D341Med (cell line): ENCODE measurements at regions not wholly inside any gene's neighbourhood (a gene's known extent, or its start where the extent isn't known, plus 50 kb on each side); places are given as distances from the start of the nearest gene placed in this dataset.
"Not testable (repeated sequence)": the region's sequence is repeated elsewhere in the genome, so short reads cannot be mapped to it uniquely, and the experiment has no call there.

ENCODE experiments used
- DNase-seq: peaks from one replicate; pipeline ENCODE4 v3.0.0; 2012; ENCODE audit warnings: low spot score

GRCh38 chr6:134821928-134822864, 127.7 kb downstream of the ALDH8A1 start:
- DNase-seq: no peak

- no peak for DNase-seq
Observed at GRCh38 chr6:134821397-134821796, 128.5 kb downstream of the ALDH8A1 start.

GRCh38 chr6:134819863-134820800, 129.8 kb downstream of the ALDH8A1 start:
- no peak for DNase-seq

- no peak for DNase-seq
Observed at GRCh38 chr6:134819236-134819635, 130.7 kb downstream of the ALDH8A1 start.

GRCh38 chr6:134817448-134817847, 132.5 kb downstream of the ALDH8A1 start:
- DNase-seq: no peak

- DNase-seq: no peak
Observed at GRCh38 chr6:134816780-134817179, 133.1 kb downstream of the ALDH8A1 start.

GRCh38 chr6:134816300-134816699, 133.6 kb downstream of the ALDH8A1 start:
- DNase-seq: no peak

- DNase-seq: no peak
Observed at GRCh38 chr6:134814076-134814695, 135.7 kb downstream of the ALDH8A1 start.

GRCh38 chr6:134813146-134813545, 136.8 kb downstream of the ALDH8A1 start:
- DNase-seq: no peak

- no peak for DNase-seq
Observed at GRCh38 chr6:134810402-134810801, 139.5 kb downstream of the ALDH8A1 start.

- DNase-seq: no peak
Observed at GRCh38 chr6:134809130-134809529, 140.8 kb downstream of the ALDH8A1 start.

GRCh38 chr6:134806180-134806798, 143.6 kb downstream of the ALDH8A1 start:
- DNase-seq: no peak

GRCh38 chr6:134805168-134805567, 144.7 kb downstream of the ALDH8A1 start:
- DNase-seq: no peak

- not testable (repeated sequence) for DNase-seq
Observed at GRCh38 chr6:134804311-134804710, 145.6 kb downstream of the ALDH8A1 start.

- DNase-seq: no peak
Observed at GRCh38 chr6:134802426-134803058, 147.4 kb downstream of the ALDH8A1 start.

GRCh38 chr6:134797400-134798113, 152.3 kb downstream of the ALDH8A1 start:
- DNase-seq: no peak

- no peak for DNase-seq
Observed at GRCh38 chr6:134795691-134796090, 154.2 kb downstream of the ALDH8A1 start.

GRCh38 chr6:134795001-134795400, 154.9 kb downstream of the ALDH8A1 start:
- no peak for DNase-seq

GRCh38 chr6:134791243-134791843, 158.6 kb downstream of the ALDH8A1 start:
- not testable (repeated sequence) for DNase-seq

GRCh38 chr6:134787261-134787877, 162.5 kb downstream of the ALDH8A1 start:
- DNase-seq: no peak
